HG02763 (cell line): ENCODE measurements at regions not wholly inside any gene's neighbourhood (a gene's known extent, or its start where the extent isn't known, plus 50 kb on each side); places are given as distances from the start of the nearest gene placed in this dataset.
"Not testable (repeated sequence)": the region's sequence is repeated elsewhere in the genome, so short reads cannot be mapped to it uniquely, and the experiment has no call there.

Source experiments
- ATAC-seq: cut with Tn5 transposase; IDR thresholded peaks from one replicate; pipeline ENCODE4 v1.9.1; 2021; ENCODE audit warnings: mild to moderate bottlenecking, moderate library complexity; ENCODE audit not compliant: unreplicated experiment

- ATAC-seq, result no peak
These were observed 413.8 kb upstream of the CD180 start for GRCh38 chr5:67610186-67610912.

GRCh38 chr5:67607958-67608357 is 411.4 kb upstream of the CD180 start:
- ATAC-seq, result no peak

GRCh38 chr5:67606586-67606947 is 410.0 kb upstream of the CD180 start:
- no peak for ATAC-seq

DNA sequence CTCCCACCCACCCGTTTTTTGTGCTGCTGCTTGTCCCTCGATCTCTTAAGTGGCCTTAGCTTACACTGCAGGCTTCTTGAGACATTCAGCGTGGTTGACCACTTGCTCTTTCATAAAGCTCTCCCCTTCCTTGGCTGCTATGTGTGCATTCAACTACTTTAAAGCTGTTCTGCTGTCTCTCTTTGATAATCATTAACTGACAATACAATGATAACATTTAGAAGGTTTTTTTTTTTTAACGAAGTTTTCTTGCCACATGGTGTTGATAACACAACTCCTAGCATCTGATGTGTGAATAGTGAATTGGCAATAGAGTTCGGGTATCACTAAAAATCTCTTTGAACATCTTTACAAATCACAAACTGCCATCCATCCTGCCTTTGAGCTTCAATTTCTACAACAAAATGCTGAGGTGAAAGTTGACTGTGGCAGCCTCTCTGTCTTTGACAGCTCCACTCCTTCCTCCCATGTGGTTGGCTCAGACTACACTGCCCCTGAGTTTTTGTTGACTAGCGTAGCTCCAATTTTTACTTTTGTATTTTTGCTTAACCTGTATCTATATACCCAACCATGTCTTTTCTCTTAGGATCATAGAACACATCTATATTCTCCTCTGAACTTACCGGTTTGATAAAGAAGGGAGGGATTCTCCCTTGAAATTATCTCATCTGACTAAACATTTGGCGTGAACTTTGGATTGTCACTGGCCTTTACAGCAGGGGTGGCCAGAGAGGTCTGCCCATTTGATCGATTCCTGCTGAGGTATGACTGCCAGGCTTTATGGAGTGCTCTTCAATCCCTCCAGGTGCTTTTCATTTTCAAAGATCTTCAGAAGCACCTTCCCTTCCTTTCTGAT is 409.4 kb upstream of the CD180 start:
- ATAC-seq, result no peak

DNA sequence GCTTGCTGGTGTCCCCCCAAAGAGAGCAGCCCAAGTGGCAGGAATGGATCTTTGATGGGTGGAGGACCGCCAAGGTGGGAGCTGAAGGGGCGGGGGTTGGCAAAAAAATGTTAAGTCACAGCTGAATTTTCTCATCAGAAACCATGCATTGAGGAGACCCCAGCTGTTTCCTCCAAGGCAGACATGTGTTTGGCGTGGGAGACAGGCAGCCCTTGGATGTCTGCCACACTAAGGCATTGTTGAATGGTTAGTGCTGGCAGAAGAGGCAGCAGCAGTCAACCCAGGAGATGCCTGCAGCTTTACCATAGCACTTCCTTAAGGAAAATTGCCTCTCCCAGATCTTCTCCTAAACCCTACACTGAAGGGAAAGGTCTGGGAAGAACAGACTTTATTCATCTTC is 394.9 kb upstream of the CD180 start:
- ATAC-seq, result no peak

DNA sequence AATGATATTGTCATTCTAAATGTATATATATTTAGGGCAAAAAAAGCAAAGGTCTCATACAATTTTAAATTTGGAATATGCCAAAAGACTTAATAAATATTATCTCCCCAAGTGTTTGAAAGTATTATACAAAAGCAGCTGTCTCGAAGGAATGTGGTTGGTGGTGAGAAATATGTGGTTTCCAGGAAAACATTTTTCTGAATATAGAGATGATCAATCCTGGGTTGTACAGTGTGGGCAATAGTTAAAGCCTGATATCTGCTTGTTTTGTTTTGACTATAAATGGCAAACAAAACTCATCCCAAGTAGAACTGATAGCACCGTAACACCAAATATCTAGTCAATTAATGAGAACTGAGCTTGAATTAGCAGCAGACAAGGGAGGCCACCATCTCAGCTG is 391.8 kb upstream of the CD180 start:
- no peak for ATAC-seq

- ATAC-seq, result no peak
These were observed 384.6 kb upstream of the CD180 start for GRCh38 chr5:67581203-67581602.

DNA sequence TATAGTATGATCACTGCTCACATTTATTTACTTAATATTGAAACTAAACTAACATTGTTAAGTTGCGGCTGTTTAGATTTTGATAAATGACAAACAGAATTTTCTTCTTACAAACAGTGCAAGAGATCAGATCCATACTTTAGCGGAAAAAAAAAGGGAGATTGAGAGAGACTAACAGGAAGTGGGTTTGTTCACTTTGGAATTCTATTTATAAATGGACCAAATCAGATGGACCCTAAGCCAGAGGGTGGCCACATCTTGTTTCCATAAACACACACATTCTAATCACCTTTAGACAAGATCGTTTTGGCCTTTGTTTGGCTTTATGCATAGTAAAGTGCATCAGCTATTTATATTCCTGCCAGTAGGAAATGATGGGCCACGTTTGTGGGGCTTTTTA is 381.4 kb upstream of the CD180 start:
- ATAC-seq, result no peak

GRCh38 chr5:67577424-67577823 is 380.8 kb upstream of the CD180 start:
- ATAC-seq, result no peak

GRCh38 chr5:67576112-67576511 is 379.5 kb upstream of the CD180 start:
- no peak for ATAC-seq

DNA sequence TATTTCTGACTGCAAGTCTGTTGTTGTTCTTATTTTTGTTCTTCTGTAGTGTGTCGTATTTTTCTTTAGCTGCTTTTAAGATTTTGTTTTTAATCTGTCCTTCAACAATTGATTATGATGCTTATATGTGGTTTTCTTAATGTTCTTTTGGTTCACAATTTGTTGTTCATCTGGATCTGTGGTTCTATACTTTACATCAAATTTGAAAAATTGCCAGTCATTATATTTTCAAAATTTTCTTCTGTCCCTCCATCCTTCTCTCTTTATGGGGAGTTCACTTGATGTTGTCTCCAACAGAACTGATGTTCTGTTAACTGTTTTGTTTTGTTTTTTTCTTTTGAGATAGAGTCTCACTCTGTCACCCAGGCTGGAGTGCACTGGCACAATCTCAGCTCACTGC is 378.5 kb upstream of the CD180 start:
- no peak for ATAC-seq

DNA sequence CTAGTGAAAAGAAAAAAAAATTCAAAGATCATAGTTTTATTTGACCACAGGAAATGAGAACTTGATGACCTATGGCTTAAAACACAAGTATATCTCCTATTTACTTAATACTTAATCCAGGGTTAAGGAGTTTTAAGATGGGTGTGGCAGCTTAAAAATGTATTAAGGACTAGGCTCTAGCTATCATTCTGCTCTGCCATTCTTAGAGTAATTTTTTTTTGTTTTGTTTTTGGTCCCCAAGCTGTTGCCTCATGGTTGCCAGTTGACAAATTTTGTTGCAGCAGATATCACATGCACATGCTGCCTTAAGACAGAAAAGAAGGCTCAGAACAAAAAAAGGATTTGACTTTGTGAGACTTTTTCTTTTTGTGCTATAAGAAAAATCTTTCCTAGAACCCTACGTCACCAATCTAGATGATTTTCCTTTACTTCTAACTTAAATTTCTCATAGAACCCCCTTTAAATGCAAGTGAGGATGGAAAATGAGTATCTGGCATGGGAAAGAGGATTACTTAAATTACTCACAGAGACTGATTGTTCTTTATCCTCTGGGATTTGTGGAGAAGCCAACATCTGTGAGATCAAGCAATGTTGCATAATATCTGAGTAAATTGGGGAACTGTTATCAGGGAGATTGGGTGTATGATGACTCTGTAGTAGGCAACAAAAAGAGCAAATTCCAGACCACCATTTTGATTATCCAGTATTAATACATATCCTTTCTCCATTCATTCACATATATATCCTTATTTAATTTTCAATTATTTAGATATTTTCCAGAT is 364.7 kb upstream of the CD180 start:
- ATAC-seq, result no peak

GRCh38 chr5:67552773-67553172 is 356.2 kb upstream of the CD180 start:
- ATAC-seq, result no peak

DNA sequence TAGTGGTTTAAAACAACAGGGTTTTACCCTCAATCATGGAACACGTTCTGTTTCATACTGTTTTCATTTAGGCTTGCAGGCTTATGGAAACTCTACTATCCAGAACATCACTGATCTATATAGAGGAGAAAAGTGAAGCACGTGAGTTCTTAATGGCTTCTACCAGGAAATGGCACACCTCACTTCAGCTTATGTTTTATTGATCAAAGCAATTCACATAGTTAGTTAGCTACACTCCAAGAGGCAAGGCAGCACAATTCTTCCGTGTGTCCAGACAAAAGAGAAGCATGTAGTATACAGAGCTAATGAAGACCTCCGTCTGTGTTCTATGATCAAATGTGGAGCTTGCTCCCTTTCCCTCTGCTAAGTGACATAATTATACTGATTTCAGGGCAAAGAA is 353.3 kb upstream of the CD180 start:
- ATAC-seq, result no peak

- ATAC-seq, result no peak
These were observed 352.7 kb upstream of the CD180 start for GRCh38 chr5:67549296-67549618.

GRCh38 chr5:67548520-67549295 is 352.1 kb upstream of the CD180 start:
- ATAC-seq, result no peak

- ATAC-seq, result no peak
These were observed 351.1 kb upstream of the CD180 start for GRCh38 chr5:67547682-67548081.

GRCh38 chr5:67544942-67545341 is 348.3 kb upstream of the CD180 start:
- not testable (repeated sequence) for ATAC-seq

- ATAC-seq, result no peak
These were observed 347.2 kb upstream of the CD180 start for GRCh38 chr5:67543720-67544270.

- ATAC-seq, result no peak
These were observed 345.9 kb upstream of the CD180 start for GRCh38 chr5:67542479-67542878.

GRCh38 chr5:67541875-67542274 is 345.3 kb upstream of the CD180 start:
- ATAC-seq, result no peak
